A673 (cell line): ENCODE measurements at regions not wholly inside any gene's neighbourhood (a gene's known extent, or its start where the extent isn't known, plus 50 kb on each side); places are given as distances from the start of the nearest gene placed in this dataset.

Experiments
- BruUV-seq: library from RNA; stranded (reverse); fragments of 400-500 nt; replicated peaks from 2 replicates; lab custom pipeline; 2021; lab: Mats Ljungman, UMichigan
- CTCF ChIA-PET: fragments of 300-600 bp; sonication (Branson Sonifier 250); formaldehyde crosslinking; loops from one replicate; lab custom pipeline; 2022; ENCODE audit warnings: antibody characterized with exemption; lab: Charles Lee
- POLR2A ChIA-PET: fragments of 300-600 bp; sonication (Branson Sonifier 250); formaldehyde crosslinking; loops from one replicate; lab custom pipeline; 2022; ENCODE audit warnings: antibody characterized with exemption; ENCODE audit not compliant: low non-redundant PET; lab: Charles Lee
- DNase-seq: peaks from one replicate; pipeline ENCODE4 v3.0.0-alpha.2; 2015; ENCODE audit warnings: low spot score
- H3K27ac ChIP-seq: fragments of 200-600 bp; sonication (generic); 2 replicates; pipeline ENCODE4 v1.5.1; 2016; ENCODE audit warnings: mixed run types, low read depth, mild to moderate bottlenecking, mixed read lengths, antibody characterized with exemption, low read length; ENCODE audit not compliant: poor library complexity, severe bottlenecking
- H3K27me3 ChIP-seq: fragments of 200-600 bp; sonication (generic); replicated peaks from 2 replicates; pipeline ENCODE4 v1.6.1; 2017; ENCODE audit warnings: mixed run types, low read depth, mild to moderate bottlenecking, mixed read lengths, antibody characterized with exemption, low read length; ENCODE audit not compliant: insufficient read depth, poor library complexity
- H3K36me3 ChIP-seq: fragments of 200-600 bp; sonication (generic); 2 replicates; pipeline ENCODE4 v1.6.1; 2016; ENCODE audit warnings: mixed run types, mild to moderate bottlenecking, mixed read lengths, antibody characterized with exemption, low read length; ENCODE audit not compliant: insufficient read depth, poor library complexity, severe bottlenecking
- H3K4me1 ChIP-seq: fragments of 200-600 bp; sonication (generic); 2 replicates; pipeline ENCODE4 v1.6.1; 2017; ENCODE audit warnings: mixed run types, mild to moderate bottlenecking, mixed read lengths, antibody characterized with exemption, low read length; ENCODE audit not compliant: insufficient read depth, poor library complexity, severe bottlenecking
- H3K4me3 ChIP-seq: fragments of 200-600 bp; sonication (generic); 2 replicates; pipeline ENCODE4 v1.5.1; 2016; ENCODE audit warnings: low read depth, mixed run types, mild to moderate bottlenecking, mixed read lengths, low read length; ENCODE audit not compliant: poor library complexity, severe bottlenecking
- H3K9me3 ChIP-seq: fragments of 200-600 bp; sonication (generic); 2 replicates; pipeline ENCODE4 v1.6.1; 2016; ENCODE audit warnings: mixed run types, low read depth, mild to moderate bottlenecking, mixed read lengths, antibody characterized with exemption, low read length; ENCODE audit not compliant: poor library complexity, severe bottlenecking
- EZH2 ChIP-seq: fragments of 200-600 bp; sonication (generic); IDR thresholded peaks from 2 replicates; pipeline ENCODE4 v1.6.1; 2017; ENCODE audit warnings: borderline replicate concordance, low read depth, mild to moderate bottlenecking, mixed read lengths, antibody characterized with exemption, low read length; ENCODE audit not compliant: poor library complexity, severe bottlenecking
- intact Hi-C: fragments of 100-400 bp; cut with micrococcal nuclease; formaldehyde crosslinking; loops from one replicate; pipeline ENCODE4 v1.10.0; 2022; ENCODE audit not compliant: unreplicated experiment
- TF ChIP-seq, protein P1 (sequence below): fragments of 300-800, 200-600 bp; sonication (generic); conservative IDR thresholded peaks from 2 replicates; pipeline ENCODE4 v1.5.1; 2017; ENCODE audit warnings: low read depth, mild to moderate bottlenecking, antibody characterized with exemption, low read length, moderate library complexity, mixed read lengths

DNA sequence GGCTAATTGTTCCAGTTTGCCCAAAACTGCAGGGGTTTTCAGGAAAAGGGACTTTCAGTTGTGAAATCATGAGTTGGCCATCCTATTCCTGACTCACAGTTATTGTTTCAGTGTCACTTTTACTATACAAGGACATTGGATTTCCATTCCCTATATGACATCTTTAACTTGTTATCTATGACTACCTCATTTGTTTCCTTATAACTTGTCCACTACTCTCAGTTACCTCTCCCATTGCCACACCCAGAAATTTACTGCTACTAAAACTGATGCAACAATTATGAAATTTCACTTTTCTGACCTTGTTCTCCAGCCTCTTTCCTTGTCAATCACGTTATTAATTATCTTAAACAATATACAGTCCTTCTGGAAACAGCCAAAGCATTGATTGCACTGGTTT is 116.5 kb upstream of the ZNF804A start:
- H3K36me3 ChIP-seq: no peaks in the 10 kb centered on the region
- no TSS peak for BruUV-seq
- CTCF ChIA-PET: no interaction called here
- no peaks in the 10 kb centered on the region for H3K9me3 ChIP-seq
- H3K27me3 ChIP-seq: no peaks in the 10 kb centered on the region
- intact Hi-C loops: no loop called here
- TF ChIP-seq, protein P1, sequence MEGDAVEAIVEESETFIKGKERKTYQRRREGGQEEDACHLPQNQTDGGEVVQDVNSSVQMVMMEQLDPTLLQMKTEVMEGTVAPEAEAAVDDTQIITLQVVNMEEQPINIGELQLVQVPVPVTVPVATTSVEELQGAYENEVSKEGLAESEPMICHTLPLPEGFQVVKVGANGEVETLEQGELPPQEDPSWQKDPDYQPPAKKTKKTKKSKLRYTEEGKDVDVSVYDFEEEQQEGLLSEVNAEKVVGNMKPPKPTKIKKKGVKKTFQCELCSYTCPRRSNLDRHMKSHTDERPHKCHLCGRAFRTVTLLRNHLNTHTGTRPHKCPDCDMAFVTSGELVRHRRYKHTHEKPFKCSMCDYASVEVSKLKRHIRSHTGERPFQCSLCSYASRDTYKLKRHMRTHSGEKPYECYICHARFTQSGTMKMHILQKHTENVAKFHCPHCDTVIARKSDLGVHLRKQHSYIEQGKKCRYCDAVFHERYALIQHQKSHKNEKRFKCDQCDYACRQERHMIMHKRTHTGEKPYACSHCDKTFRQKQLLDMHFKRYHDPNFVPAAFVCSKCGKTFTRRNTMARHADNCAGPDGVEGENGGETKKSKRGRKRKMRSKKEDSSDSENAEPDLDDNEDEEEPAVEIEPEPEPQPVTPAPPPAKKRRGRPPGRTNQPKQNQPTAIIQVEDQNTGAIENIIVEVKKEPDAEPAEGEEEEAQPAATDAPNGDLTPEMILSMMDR: no peak
- no peak for TF ChIP-seq EZH2
- H3K4me3 ChIP-seq: no peak overlapping the region
- no peak overlapping the region for H3K27ac ChIP-seq
- POLR2A ChIA-PET: no interaction called here
- H3K4me1 ChIP-seq: no peaks in the 10 kb centered on the region
- no peak for DNase-seq

DNA sequence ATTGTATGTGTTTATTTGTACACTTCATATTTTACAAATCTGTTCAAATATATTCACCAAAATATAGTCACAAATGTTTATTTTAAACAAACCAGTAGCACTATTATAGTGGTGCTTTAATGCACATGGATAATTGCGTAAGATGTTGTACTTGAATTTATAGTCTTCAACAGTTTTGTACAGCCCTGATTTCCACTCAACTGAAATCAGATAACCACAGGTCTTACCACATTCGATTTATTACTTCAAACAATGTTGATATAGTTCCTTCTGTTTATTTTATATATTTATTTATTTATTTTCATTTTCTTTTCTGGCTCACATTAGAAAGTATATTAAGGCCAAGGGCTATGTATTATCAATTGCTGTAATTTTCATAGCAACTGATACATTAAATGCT is 99.4 kb upstream of the ZNF804A start:
- no TSS peak for BruUV-seq
- Histone ChIP-seq H3K27me3 (no peaks in the 10 kb centered on the region), H3K4me1 (no peaks in the 10 kb centered on the region), H3K36me3 (no peaks in the 10 kb centered on the region), H3K4me3 (no peak overlapping the region), H3K27ac (no peak overlapping the region), H3K9me3 (no peaks in the 10 kb centered on the region)
- DNase-seq: no peak
- TF ChIP-seq, protein P1: no peak
- CTCF ChIA-PET: no interaction called here
- intact Hi-C loops: no loop called here
- POLR2A ChIA-PET: no interaction called here

DNA sequence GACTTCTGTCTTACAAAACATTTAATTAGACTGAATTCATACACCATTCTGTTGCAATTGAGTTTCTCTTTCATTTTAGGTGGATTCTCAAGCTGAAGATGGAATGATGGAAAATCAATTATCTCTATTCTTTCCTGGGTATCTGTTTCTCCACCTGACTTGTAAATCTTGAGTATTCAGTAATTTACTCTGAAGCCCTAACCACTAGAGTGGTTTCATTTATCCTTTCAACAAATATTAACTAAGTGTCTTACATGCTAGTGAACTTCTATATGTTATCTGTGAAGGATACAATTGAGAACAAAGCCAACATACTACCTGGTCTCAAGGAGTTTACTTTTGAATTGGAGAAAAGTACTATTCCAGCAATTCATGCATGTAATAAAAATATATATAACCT is 94.1 kb upstream of the ZNF804A start:
- no peaks in the 10 kb centered on the region for H3K9me3 ChIP-seq
- no peak overlapping the region for H3K4me3 ChIP-seq
- H3K36me3 ChIP-seq: no peaks in the 10 kb centered on the region
- BruUV-seq: no TSS peak
- intact Hi-C loops: no loop called here
- CTCF ChIA-PET: no interaction called here
- TF ChIP-seq, protein P1: no peak
- no peak for TF ChIP-seq EZH2
- POLR2A ChIA-PET: no interaction called here
- DNase-seq: no peak
- no peaks in the 10 kb centered on the region for H3K27me3 ChIP-seq
- no peaks in the 10 kb centered on the region for H3K4me1 ChIP-seq
- no peak overlapping the region for H3K27ac ChIP-seq
